MM.1S (cell line): ENCODE measurements at regions not wholly inside any gene's neighbourhood (a gene's known extent, or its start where the extent isn't known, plus 50 kb on each side); places are given as distances from the start of the nearest gene placed in this dataset.
"Not testable (repeated sequence)": the region's sequence is repeated elsewhere in the genome, so short reads cannot be mapped to it uniquely, and the experiment has no call there.

Experiments
- DNase-seq: peaks from one replicate; pipeline ENCODE4 v3.0.0-alpha.2; 2015
- H2AFZ ChIP-seq: fragments of 300-600 bp; sonication (generic); 2 replicates; pipeline ENCODE4 v1.6.0; 2016; ENCODE audit warnings: antibody characterized with exemption, low read length
- H3F3A ChIP-seq: fragments of 300-600 bp; sonication (generic); 2 replicates; pipeline ENCODE4 v1.6.1; 2016; ENCODE audit warnings: mild to moderate bottlenecking, antibody characterized with exemption, low read length, moderate library complexity, mixed read lengths; ENCODE audit not compliant: insufficient read depth
- H3K27ac ChIP-seq: fragments of 300-600 bp; sonication (generic); 2 replicates; pipeline ENCODE4 v1.5.1; 2016; ENCODE audit warnings: mild to moderate bottlenecking, low read length
- H3K27me3 ChIP-seq: fragments of 300-600 bp; sonication (generic); replicated peaks from 2 replicates; pipeline ENCODE4 v1.6.0; 2016; ENCODE audit warnings: low read length; ENCODE audit not compliant: insufficient read depth
- H3K36me3 ChIP-seq: fragments of 300-600 bp; sonication (generic); replicated peaks from 2 replicates; pipeline ENCODE4 v1.6.1; 2016; ENCODE audit warnings: mild to moderate bottlenecking, low read length, mixed read lengths; ENCODE audit not compliant: insufficient read depth
- H3K4me1 ChIP-seq: fragments of 300-600 bp; sonication (generic); 2 replicates; pipeline ENCODE4 v1.6.1; 2016; ENCODE audit warnings: low read length, mixed read lengths
- H3K4me2 ChIP-seq: fragments of 300-600 bp; sonication (generic); 2 replicates; pipeline ENCODE4 v1.6.0; 2016; ENCODE audit warnings: low read depth, low read length
- H3K4me3 ChIP-seq: fragments of 300-600 bp; sonication (generic); 2 replicates; pipeline ENCODE4 v1.5.1; 2016; ENCODE audit warnings: low read length, mixed read lengths
- H3K79me2 ChIP-seq: fragments of 300-600 bp; sonication (generic); 2 replicates; pipeline ENCODE4 v1.6.1; 2016; ENCODE audit warnings: mixed run types, low read length, mixed read lengths
- H3K9ac ChIP-seq: fragments of 300-600 bp; sonication (generic); 2 replicates; pipeline ENCODE4 v1.6.1; 2016; ENCODE audit warnings: low read length, mixed read lengths
- H3K9me2 ChIP-seq: fragments of 300-600 bp; sonication (generic); replicated peaks from 2 replicates; pipeline ENCODE4 v1.6.1; 2016; ENCODE audit warnings: mild to moderate bottlenecking, low read length, mixed read lengths; ENCODE audit not compliant: insufficient read depth
- H3K9me3 ChIP-seq: fragments of 300-600 bp; sonication (generic); replicated peaks from 2 replicates; pipeline ENCODE4 v1.6.1; 2016; ENCODE audit warnings: mild to moderate bottlenecking, low read length, mixed read lengths; ENCODE audit not compliant: insufficient read depth
- H4K20me1 ChIP-seq: fragments of 300-600 bp; sonication (generic); 2 replicates; pipeline ENCODE4 v1.6.1; 2016; ENCODE audit warnings: mild to moderate bottlenecking, low read length, moderate library complexity, mixed read lengths; ENCODE audit not compliant: insufficient read depth

- H3K9ac ChIP-seq, H3K79me2 ChIP-seq, H2AFZ ChIP-seq, H3K9me2 ChIP-seq, DNase-seq, H3K4me2 ChIP-seq, H3K27me3 ChIP-seq, H3K36me3 ChIP-seq, H3K4me1 ChIP-seq, H3F3A ChIP-seq, H3K27ac ChIP-seq, H3K9me3 ChIP-seq, H4K20me1 ChIP-seq, H3K4me3 ChIP-seq: not testable (repeated sequence)
Measured at GRCh38 chr2:110318898-110319297, 106.6 kb upstream of the MTLN start.

GRCh38 chr2:110317377-110317776 lies 105.0 kb upstream of the MTLN start:
- DNase-seq, H3K9ac ChIP-seq, H4K20me1 ChIP-seq, H3K4me3 ChIP-seq, H3K36me3 ChIP-seq, H3F3A ChIP-seq, H3K27ac ChIP-seq, H2AFZ ChIP-seq, H3K4me1 ChIP-seq, H3K27me3 ChIP-seq, H3K9me2 ChIP-seq, H3K9me3 ChIP-seq, H3K79me2 ChIP-seq, H3K4me2 ChIP-seq: not testable (repeated sequence)

GRCh38 chr2:110316051-110316865 lies 103.9 kb upstream of the MTLN start:
- H2AFZ ChIP-seq, H3K27me3 ChIP-seq, H3K79me2 ChIP-seq, H3K4me1 ChIP-seq, DNase-seq, H4K20me1 ChIP-seq, H3K9me2 ChIP-seq, H3K4me2 ChIP-seq, H3K36me3 ChIP-seq, H3F3A ChIP-seq, H3K9ac ChIP-seq, H3K4me3 ChIP-seq, H3K9me3 ChIP-seq, H3K27ac ChIP-seq: not testable (repeated sequence)

- not testable (repeated sequence) for H3K4me2 ChIP-seq, H3K79me2 ChIP-seq, H3K9me2 ChIP-seq, H2AFZ ChIP-seq, H3K27me3 ChIP-seq, H3K27ac ChIP-seq, H4K20me1 ChIP-seq, H3K36me3 ChIP-seq, H3K9me3 ChIP-seq, DNase-seq, H3F3A ChIP-seq, H3K9ac ChIP-seq, H3K4me1 ChIP-seq, H3K4me3 ChIP-seq
Measured at GRCh38 chr2:110315054-110315820, 102.9 kb upstream of the MTLN start.

DNA sequence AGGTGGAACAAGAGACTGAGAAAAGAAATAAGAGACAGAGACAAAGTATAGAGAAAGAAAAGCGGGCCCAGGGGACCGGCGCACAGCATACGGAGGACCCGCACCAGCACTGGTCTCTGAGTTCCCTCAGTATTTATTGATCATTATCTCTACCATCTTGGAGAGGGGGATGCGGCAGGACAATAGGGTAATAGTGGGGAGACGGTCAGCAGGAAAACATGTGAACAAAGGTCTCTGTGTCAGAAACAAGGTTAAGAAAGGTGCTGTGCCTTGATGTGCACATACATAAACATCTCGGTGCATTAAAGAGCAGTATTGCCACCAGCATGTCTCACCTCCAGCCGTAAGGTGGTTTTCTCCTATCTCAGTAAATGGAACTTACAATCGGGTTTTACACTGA lies 102.1 kb upstream of the MTLN start:
- H3K79me2 ChIP-seq, H3K27ac ChIP-seq, H3K9ac ChIP-seq, H3F3A ChIP-seq, DNase-seq, H4K20me1 ChIP-seq, H3K4me3 ChIP-seq, H2AFZ ChIP-seq, H3K36me3 ChIP-seq, H3K9me3 ChIP-seq, H3K4me2 ChIP-seq, H3K9me2 ChIP-seq, H3K4me1 ChIP-seq, H3K27me3 ChIP-seq: not testable (repeated sequence)

DNA sequence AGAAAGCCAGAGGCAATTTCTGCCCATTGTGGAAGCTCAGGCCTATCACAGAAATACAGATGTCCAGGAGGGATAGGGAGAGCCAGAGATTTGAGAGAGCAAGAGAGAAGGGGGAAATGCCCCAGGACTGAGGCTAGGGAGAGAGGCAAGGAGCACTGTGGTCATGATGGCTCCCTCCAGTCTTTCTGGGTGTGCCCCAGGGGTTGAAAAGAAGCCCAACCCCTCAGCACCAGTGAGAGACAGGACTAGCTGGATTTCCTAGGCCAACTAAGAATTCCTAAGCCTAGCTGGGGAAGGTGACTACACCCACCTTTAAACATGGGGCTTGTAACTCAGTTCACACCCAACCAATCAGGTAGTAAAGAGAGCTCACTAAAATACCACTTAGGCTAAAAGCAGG lies 100.7 kb upstream of the MTLN start:
- not testable (repeated sequence) for H3K4me3 ChIP-seq, H3K9me2 ChIP-seq, H3K9me3 ChIP-seq, H4K20me1 ChIP-seq, H3K79me2 ChIP-seq, H3K36me3 ChIP-seq, H3K27me3 ChIP-seq, H2AFZ ChIP-seq, H3F3A ChIP-seq, H3K27ac ChIP-seq, H3K4me2 ChIP-seq, H3K4me1 ChIP-seq, H3K9ac ChIP-seq, DNase-seq

DNA sequence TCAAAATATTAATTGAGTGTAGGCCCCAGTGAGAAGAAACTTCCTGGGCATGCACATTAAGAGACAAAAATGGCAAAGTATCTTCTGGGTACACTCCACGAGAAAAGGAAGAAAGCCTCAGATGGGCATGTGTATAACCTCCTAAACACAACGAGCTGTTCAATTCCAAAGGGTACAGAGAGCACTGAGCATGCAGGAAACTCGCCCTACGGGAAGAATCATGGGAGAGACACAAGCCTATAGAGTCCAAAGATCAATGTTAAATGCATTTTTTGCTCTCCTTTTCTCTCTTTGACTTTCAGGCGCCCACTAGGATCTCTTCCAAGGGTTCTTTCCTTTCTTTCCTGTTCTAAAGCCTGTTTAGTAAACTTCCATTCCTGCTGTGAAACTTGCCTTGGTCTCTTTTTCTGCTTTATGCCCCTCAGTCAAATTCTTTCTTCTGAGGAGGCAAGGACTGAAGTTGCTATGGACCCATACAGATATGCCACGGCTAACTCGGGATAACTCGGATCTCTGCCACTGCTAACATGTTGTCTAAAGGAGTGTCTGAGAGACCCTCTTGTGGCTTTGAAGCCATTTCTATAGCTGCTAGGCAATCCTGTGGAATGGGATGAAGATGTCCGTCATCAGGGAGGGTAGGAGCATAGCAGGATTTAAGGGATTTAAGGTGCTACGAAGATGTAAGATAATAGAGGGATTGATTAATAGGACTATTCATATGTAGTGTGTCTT lies 99.5 kb upstream of the MTLN start:
- H3K4me3 ChIP-seq, H3K27ac ChIP-seq, H2AFZ ChIP-seq, H3K4me1 ChIP-seq, H3K9me3 ChIP-seq, H3K9ac ChIP-seq, H3K4me2 ChIP-seq, H3F3A ChIP-seq, H3K27me3 ChIP-seq, H3K79me2 ChIP-seq, H4K20me1 ChIP-seq, DNase-seq, H3K9me2 ChIP-seq, H3K36me3 ChIP-seq: not testable (repeated sequence)
